Natural killer cell (primary cell): ENCODE measurements at regions not wholly inside any gene's neighbourhood (a gene's known extent, or its start where the extent isn't known, plus 50 kb on each side); places are given as distances from the start of the nearest gene placed in this dataset.

Experiments
- ATAC-seq, 3 donors: fragments of 150-1000 bp in 2 of 3; fragments of 200-7000 bp in 1 of 3; cut with Tn5 transposase; 1 replicate in 1 of 3; 2 replicates in 2 of 3; pipeline ENCODE4 v1.10.0; 2021; ENCODE audit warnings: mild to moderate bottlenecking in 2 of 3, moderate library complexity in 2 of 3
- DNase-seq, 2 donors: peaks; one replicate each; pipeline versions ENCODE4 v3.0.0 to v3.0.0-alpha.2; 2013 to 2021; ENCODE audit warnings: mixed read lengths in 1 of 2
- H3K27ac ChIP-seq: one replicate; pipeline ENCODE4 v1.5.1; 2013; ENCODE audit warnings: mild to moderate bottlenecking, low read length
- H3K27me3 ChIP-seq: one replicate; pipeline ENCODE4 v1.6.1; 2013; ENCODE audit warnings: low read length; ENCODE audit not compliant: control insufficient read depth, insufficient read depth
- H3K36me3 ChIP-seq: one replicate; pipeline ENCODE4 v1.6.1; 2013; ENCODE audit warnings: low read length; ENCODE audit not compliant: control insufficient read depth, insufficient read depth
- H3K4me1 ChIP-seq: one replicate; pipeline ENCODE4 v1.6.1; 2013; ENCODE audit warnings: low read length; ENCODE audit not compliant: control insufficient read depth, insufficient read depth
- H3K4me3 ChIP-seq: one replicate; pipeline ENCODE4 v1.5.1; 2013; ENCODE audit warnings: low read length
- H3K9me3 ChIP-seq: one replicate; pipeline ENCODE4 v1.6.1; 2013; ENCODE audit warnings: low read length; ENCODE audit not compliant: control insufficient read depth, insufficient read depth
- H3K27ac Mint-ChIP-seq, 2 donors: one replicate each; pipeline ENCODE4 v1.8.0; 2022; ENCODE audit warnings: mild to moderate bottlenecking in 2 of 2, mixed read lengths in 2 of 2, moderate library complexity in 1 of 2
- H3K27me3 Mint-ChIP-seq, 2 donors: one replicate each; pipeline ENCODE4 v1.8.0; 2022; ENCODE audit warnings: low read depth in 2 of 2, mixed read lengths in 2 of 2
- H3K36me3 Mint-ChIP-seq: one replicate; pipeline ENCODE4 v1.8.0; 2022; ENCODE audit warnings: mixed read lengths
- H3K4me1 Mint-ChIP-seq, 2 donors: one replicate each; pipeline ENCODE4 v1.8.0; 2022; ENCODE audit warnings: mixed read lengths in 2 of 2
- H3K4me3 Mint-ChIP-seq: one replicate; pipeline ENCODE4 v1.8.0; 2022; ENCODE audit warnings: mild to moderate bottlenecking, moderate library complexity, mixed read lengths
- H3K9me3 Mint-ChIP-seq, 2 donors: one replicate each; pipeline ENCODE4 v1.8.0; 2022; ENCODE audit warnings: mixed read lengths in 2 of 2
- WGBS: methylation state at CpG from one replicate; pipeline ENCODE4 v1.1.7; 2013; ENCODE audit warnings: missing lambda C conversion rate; ENCODE audit not compliant: insufficient coverage; 5-methylcytosine and 5-hydroxymethylcytosine counted together
- intact Hi-C: fragments of 100-400 bp; cut with micrococcal nuclease; formaldehyde crosslinking; loops from one replicate; pipeline ENCODE4 v1.14.2; 2022
- TF ChIP-seq, protein P1 (sequence below): fragments of 200-600 bp; IDR thresholded peaks from one replicate; pipeline ENCODE4 v1.8.0; 2022; ENCODE audit warnings: antibody characterized with exemption

DNA sequence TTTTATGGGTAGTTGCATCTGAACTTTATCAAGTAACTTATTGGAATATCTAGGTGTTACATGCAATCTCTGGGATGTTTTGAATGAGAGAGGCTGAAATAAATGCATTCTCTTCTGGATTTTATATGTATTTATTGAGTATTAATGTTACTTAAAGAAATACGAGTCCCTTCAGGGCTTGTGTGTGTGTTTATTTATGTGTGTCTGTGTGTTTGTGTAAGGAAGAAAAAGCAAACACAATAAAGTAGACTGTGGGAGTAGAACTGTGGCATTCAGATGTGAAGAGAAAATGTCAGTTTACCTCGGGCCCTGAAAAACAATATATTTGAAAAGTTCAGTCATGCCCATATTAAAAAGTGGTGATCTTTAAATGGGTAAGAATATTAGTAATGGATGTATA, 250.5 kb downstream of the RPL10L start:
- 91% methylated on average over 2 of the region's 2 CpGs for WGBS
- no peak overlapping the region for H3K4me3 Mint-ChIP-seq
- no peaks in the 10 kb centered on the region for H3K36me3 Mint-ChIP-seq
- no peak for DNase-seq
- H3K4me3 ChIP-seq = no peak overlapping the region
- intact Hi-C loops = no loop called here
- peaks cover 2 to 4% of the 10 kb centered on the region in 2 donors for H3K9me3 Mint-ChIP-seq
- TF ChIP-seq, protein P1, sequence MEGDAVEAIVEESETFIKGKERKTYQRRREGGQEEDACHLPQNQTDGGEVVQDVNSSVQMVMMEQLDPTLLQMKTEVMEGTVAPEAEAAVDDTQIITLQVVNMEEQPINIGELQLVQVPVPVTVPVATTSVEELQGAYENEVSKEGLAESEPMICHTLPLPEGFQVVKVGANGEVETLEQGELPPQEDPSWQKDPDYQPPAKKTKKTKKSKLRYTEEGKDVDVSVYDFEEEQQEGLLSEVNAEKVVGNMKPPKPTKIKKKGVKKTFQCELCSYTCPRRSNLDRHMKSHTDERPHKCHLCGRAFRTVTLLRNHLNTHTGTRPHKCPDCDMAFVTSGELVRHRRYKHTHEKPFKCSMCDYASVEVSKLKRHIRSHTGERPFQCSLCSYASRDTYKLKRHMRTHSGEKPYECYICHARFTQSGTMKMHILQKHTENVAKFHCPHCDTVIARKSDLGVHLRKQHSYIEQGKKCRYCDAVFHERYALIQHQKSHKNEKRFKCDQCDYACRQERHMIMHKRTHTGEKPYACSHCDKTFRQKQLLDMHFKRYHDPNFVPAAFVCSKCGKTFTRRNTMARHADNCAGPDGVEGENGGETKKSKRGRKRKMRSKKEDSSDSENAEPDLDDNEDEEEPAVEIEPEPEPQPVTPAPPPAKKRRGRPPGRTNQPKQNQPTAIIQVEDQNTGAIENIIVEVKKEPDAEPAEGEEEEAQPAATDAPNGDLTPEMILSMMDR = no peak
- H3K9me3 ChIP-seq = no peaks in the 10 kb centered on the region
- H3K36me3 ChIP-seq = no peaks in the 10 kb centered on the region
- H3K4me1 Mint-ChIP-seq = no peaks in the 10 kb centered on the region
- no peak overlapping the region for H3K27ac Mint-ChIP-seq
- no peak overlapping the region for H3K27ac ChIP-seq
- ATAC-seq = no peak
- no peaks in the 10 kb centered on the region for H3K27me3 ChIP-seq
- H3K27me3 Mint-ChIP-seq = no peaks in the 10 kb centered on the region
- H3K4me1 ChIP-seq = no peaks in the 10 kb centered on the region

DNA sequence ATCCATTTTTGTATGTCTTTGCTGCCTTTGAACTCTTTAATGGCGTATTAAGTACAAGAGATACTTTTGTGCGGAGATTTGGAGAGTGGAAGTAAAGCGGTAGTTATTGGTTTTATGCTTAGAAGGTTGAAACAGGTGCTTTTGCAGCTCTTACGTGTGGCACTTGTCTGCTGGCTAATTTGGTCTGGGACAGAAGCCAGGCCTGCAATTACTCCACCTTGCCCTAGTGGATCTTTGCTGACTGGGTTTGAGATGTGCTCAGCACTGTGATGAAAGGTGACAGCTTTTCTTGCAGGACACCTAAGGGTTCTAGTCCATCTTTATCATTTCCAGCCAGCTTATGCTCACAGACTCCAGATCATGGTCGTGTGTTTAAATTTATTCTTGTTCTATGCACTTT, 252.5 kb downstream of the RPL10L start:
- Mint-ChIP-seq H3K9me3 (peaks cover 5 to 7% of the 10 kb centered on the region in 2 donors), H3K4me3 (no peak overlapping the region), H3K36me3 (no peaks in the 10 kb centered on the region), H3K27ac (no peak overlapping the region), H3K27me3 (no peaks in the 10 kb centered on the region), H3K4me1 (no peaks in the 10 kb centered on the region)
- Histone ChIP-seq H3K4me3 (no peak overlapping the region), H3K27me3 (no peaks in the 10 kb centered on the region), H3K27ac (no peak overlapping the region), H3K4me1 (no peaks in the 10 kb centered on the region), H3K9me3 (peaks cover 3% of the 10 kb centered on the region), H3K36me3 (no peaks in the 10 kb centered on the region)
- TF ChIP-seq, protein P1 = no peak
- ATAC-seq (no peak), DNase-seq (no peak)
- 87% methylated on average over 5 of the region's 5 CpGs for WGBS
- intact Hi-C loops = no loop called here

DNA sequence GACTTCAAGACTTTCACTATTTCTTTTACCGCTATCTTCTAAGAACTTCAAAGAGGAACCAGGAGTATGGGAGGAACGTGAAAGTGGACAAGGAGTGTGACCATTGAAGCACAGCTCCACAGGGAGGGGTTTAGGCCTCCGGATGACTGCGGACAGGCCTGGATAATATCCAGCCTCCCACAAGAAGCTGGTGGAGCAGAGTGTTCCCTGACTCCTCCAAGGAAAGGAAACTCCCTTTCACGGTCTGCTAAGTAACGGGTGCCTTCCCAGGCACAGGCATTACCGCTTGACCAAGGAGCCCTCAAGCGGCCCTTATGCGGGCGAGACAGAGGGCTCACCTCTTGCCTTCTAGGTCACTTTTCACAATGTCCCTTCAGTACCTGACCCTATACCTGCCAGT, 267.0 kb downstream of the RPL10L start:
- no peaks in the 10 kb centered on the region for H3K27me3 ChIP-seq
- Mint-ChIP-seq H3K4me1 (no peaks in the 10 kb centered on the region), H3K27ac (no peak overlapping the region), H3K4me3 (no peak overlapping the region), H3K27me3 (no peaks in the 10 kb centered on the region), H3K9me3 (peaks cover 6 to 17% of the 10 kb centered on the region in 2 donors), H3K36me3 (no peaks in the 10 kb centered on the region)
- ATAC-seq = no peak
- no peaks in the 10 kb centered on the region for H3K4me1 ChIP-seq
- H3K4me3 ChIP-seq = no peak overlapping the region
- no peak for DNase-seq
- H3K27ac ChIP-seq = no peak overlapping the region
- WGBS = 79% methylated on average over 9 of the region's 10 CpGs
- TF ChIP-seq, protein P1 = no peak
- H3K36me3 ChIP-seq = no peaks in the 10 kb centered on the region
- H3K9me3 ChIP-seq = no peaks in the 10 kb centered on the region
- intact Hi-C loops = no loop called here

DNA sequence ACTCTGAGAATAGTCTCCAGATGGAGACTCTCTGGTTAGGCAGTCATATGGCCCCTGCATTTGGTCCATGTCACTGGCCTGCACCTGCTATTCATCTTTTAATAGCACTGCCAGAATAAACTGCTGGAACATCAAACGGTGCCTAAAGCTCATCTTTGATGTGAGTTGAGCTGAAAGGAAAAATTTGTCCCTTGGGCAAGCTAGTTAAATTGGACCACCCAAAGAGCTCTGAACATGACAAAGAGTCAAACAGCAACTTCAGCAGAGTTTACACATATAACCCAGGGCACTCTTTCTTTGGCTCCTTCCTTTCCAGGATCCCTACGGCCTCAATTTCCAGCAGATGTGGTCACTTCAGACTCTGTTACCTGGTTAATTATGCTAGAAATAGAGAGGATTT, 269.9 kb downstream of the RPL10L start:
- DNase-seq = no peak
- H3K36me3 ChIP-seq = no peaks in the 10 kb centered on the region
- Mint-ChIP-seq H3K9me3 (peaks cover 5 to 17% of the 10 kb centered on the region in 2 donors), H3K27me3 (no peaks in the 10 kb centered on the region), H3K4me1 (no peaks in the 10 kb centered on the region), H3K4me3 (no peak overlapping the region), H3K36me3 (no peaks in the 10 kb centered on the region), H3K27ac (no peak overlapping the region)
- peaks cover 7% of the 10 kb centered on the region for H3K9me3 ChIP-seq
- WGBS = 56% methylated on average over 1 of the region's 2 CpGs
- no peak overlapping the region for H3K4me3 ChIP-seq
- intact Hi-C loops = no loop called here
- no peak for ATAC-seq
- no peaks in the 10 kb centered on the region for H3K27me3 ChIP-seq
- TF ChIP-seq, protein P1 = no peak
- no peaks in the 10 kb centered on the region for H3K4me1 ChIP-seq
- H3K27ac ChIP-seq = no peak overlapping the region
